CD1c-positive myeloid dendritic cell (primary cell): ENCODE measurements at regions not wholly inside any gene's neighbourhood (a gene's known extent, or its start where the extent isn't known, plus 50 kb on each side); places are given as distances from the start of the nearest gene placed in this dataset.

Experiments
- DNase-seq: peaks from one replicate; pipeline ENCODE4 v3.0.0-alpha.2; 2016; ENCODE audit errors: extremely low spot score

- no peak for DNase-seq
Measured at GRCh38 chr20:63070771-63071540, 64.2 kb upstream of the BHLHE23 start.

GRCh38 chr20:63070301-63070625 lies 63.5 kb upstream of the BHLHE23 start:
- no peak for DNase-seq

- no peak for DNase-seq
Measured at GRCh38 chr20:63068711-63069367, 62.1 kb upstream of the BHLHE23 start.

GRCh38 chr20:63067721-63068560 lies 61.2 kb upstream of the BHLHE23 start:
- no peak for DNase-seq

- no peak for DNase-seq
Measured at GRCh38 chr20:63067266-63067635, 60.5 kb upstream of the BHLHE23 start.

- DNase-seq: no peak
Measured at GRCh38 chr20:63066506-63067265, 59.9 kb upstream of the BHLHE23 start.

- DNase-seq: no peak
Measured at GRCh38 chr20:63065911-63066310, 59.1 kb upstream of the BHLHE23 start.

GRCh38 chr20:63064745-63065711 lies 58.3 kb upstream of the BHLHE23 start:
- DNase-seq: no peak

- no peak for DNase-seq
Measured at GRCh38 chr20:63064310-63064709, 57.5 kb upstream of the BHLHE23 start.

GRCh38 chr20:63062188-63063140 lies 55.7 kb upstream of the BHLHE23 start:
- no peak for DNase-seq

- DNase-seq: no peak
Measured at GRCh38 chr20:63061771-63062100, 55.0 kb upstream of the BHLHE23 start.

GRCh38 chr20:63061051-63061770 lies 54.4 kb upstream of the BHLHE23 start:
- no peak for DNase-seq

- DNase-seq: no peak
Measured at GRCh38 chr20:63060057-63060991, 53.6 kb upstream of the BHLHE23 start.

- no peak for DNase-seq
Measured at GRCh38 chr20:63059684-63060056, 52.9 kb upstream of the BHLHE23 start.

- DNase-seq: no peak
Measured at GRCh38 chr20:63058696-63059335, 52.1 kb upstream of the BHLHE23 start.

GRCh38 chr20:63057171-63058117 lies 50.7 kb upstream of the BHLHE23 start:
- no peak for DNase-seq
